DND-41 (cell line): ENCODE measurements at regions not wholly inside any gene's neighbourhood (a gene's known extent, or its start where the extent isn't known, plus 50 kb on each side); places are given as distances from the start of the nearest gene placed in this dataset.

ENCODE experiments used
- CTCF ChIP-seq: IDR thresholded peaks from 2 replicates; pipeline ENCODE4 v1.5.1; 2012; ENCODE audit warnings: borderline replicate concordance, low read length, moderate library complexity, mild to moderate bottlenecking; ENCODE audit not compliant: poor library complexity, severe bottlenecking; ENCODE audit errors: extremely low read depth
- EZH2 ChIP-seq: IDR thresholded peaks from 3 replicates; pipeline ENCODE4 v1.6.1; 2012; ENCODE audit warnings: borderline replicate concordance, low read depth, mild to moderate bottlenecking, moderate library complexity, low read length, inconsistent platforms; ENCODE audit not compliant: severe bottlenecking

- TF ChIP-seq CTCF (no peak), EZH2 (no peak)
Measured at GRCh38 chr11:57069942-57070341, 81.2 kb downstream of the OR5AK2 start.
